C4-2B (cell line): ENCODE measurements at regions not wholly inside any gene's neighbourhood (a gene's known extent, or its start where the extent isn't known, plus 50 kb on each side); places are given as distances from the start of the nearest gene placed in this dataset.

ENCODE experiments used
- H3K27ac ChIP-seq: fragments of 450-650 bp; 2 replicates; pipeline ENCODE4 v1.5.1; 2017
- ZFX ChIP-seq: fragments of 450-650 bp; IDR thresholded peaks from 2 replicates; pipeline ENCODE4 v1.6.1; 2017
- TF ChIP-seq, protein P1 (sequence below): fragments of 450-650 bp; conservative IDR thresholded peaks from 2 replicates; pipeline ENCODE4 v1.5.1; 2017; ENCODE audit warnings: mild to moderate bottlenecking

DNA sequence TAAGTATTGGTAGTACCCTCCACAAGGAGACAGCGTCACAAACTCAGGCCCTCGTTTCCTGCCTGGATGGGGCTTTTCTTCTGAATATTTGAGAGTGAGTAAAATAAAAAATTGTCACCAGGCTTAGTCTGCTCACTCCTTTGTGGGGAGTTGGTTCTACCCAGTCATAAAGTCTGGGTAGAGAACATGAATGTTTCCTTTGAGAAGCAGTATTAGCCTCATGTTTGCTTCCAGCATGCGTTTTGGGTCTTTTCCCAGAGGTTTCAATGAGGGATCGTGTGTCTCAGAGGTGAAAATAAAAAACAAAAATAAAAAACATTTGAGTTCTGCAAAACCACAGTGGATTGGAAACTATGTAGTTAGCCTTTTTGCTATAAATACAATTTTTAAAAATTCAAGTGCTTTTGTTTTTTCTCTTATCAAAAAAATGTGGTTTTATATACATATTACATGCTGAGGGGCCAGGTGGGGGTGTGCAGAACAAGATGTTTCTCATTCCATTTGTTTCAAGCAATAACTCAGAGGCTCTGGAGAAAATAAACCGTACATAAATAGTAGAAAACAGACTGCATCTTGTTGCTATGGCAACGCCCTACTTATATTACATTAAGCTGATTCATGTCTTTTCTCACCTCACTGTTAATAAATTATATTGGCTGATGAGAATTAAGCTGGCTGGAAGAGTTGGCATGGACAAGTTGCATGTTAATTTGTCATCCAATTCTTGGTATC is 182.8 kb upstream of the FOXN2 start:
- H3K27ac ChIP-seq = no peak overlapping the region
- no peak for TF ChIP-seq ZFX
- TF ChIP-seq, protein P1, sequence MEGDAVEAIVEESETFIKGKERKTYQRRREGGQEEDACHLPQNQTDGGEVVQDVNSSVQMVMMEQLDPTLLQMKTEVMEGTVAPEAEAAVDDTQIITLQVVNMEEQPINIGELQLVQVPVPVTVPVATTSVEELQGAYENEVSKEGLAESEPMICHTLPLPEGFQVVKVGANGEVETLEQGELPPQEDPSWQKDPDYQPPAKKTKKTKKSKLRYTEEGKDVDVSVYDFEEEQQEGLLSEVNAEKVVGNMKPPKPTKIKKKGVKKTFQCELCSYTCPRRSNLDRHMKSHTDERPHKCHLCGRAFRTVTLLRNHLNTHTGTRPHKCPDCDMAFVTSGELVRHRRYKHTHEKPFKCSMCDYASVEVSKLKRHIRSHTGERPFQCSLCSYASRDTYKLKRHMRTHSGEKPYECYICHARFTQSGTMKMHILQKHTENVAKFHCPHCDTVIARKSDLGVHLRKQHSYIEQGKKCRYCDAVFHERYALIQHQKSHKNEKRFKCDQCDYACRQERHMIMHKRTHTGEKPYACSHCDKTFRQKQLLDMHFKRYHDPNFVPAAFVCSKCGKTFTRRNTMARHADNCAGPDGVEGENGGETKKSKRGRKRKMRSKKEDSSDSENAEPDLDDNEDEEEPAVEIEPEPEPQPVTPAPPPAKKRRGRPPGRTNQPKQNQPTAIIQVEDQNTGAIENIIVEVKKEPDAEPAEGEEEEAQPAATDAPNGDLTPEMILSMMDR = no peak

DNA sequence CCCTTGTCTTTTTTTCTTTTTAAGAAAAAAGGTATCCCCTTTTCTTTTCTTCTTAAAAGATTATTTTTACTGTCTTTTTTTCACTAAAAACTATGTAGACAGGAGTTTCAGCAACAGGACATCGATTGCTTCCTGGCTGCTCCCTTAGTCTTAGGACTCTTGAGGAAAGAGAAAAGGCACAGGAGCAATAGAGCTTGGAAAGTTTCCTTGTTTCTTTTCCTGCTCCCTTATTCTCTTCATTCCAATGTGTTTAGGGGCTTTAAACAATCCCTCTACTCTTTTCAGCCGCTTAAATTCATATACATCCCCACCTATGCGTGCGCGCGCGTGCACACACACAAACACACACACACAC is 182.2 kb upstream of the FOXN2 start:
- H3K27ac ChIP-seq = no peak overlapping the region
- TF ChIP-seq, protein P1 = no peak
- no peak for TF ChIP-seq ZFX

DNA sequence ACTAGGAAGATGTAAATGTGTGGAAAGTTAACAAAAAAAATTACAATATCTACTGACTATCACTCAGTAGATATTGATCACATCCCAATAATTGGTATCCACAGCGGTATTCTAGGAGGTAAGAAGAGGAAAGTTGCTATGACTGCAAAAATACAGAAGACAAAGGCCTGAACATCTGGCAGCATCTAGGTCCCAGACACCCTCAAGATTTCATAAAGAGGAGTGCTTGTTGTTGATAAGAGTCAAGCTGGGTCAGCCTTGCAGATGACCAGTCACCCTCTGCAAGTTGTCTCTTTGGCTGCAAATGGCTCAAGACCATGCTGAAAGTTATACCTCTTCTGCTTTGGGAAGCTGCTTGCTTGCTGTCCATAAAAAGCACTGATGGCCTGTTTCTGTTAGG is 179.8 kb upstream of the FOXN2 start:
- no peak overlapping the region for H3K27ac ChIP-seq
- TF ChIP-seq, protein P1 = no peak
- no peak for TF ChIP-seq ZFX

DNA sequence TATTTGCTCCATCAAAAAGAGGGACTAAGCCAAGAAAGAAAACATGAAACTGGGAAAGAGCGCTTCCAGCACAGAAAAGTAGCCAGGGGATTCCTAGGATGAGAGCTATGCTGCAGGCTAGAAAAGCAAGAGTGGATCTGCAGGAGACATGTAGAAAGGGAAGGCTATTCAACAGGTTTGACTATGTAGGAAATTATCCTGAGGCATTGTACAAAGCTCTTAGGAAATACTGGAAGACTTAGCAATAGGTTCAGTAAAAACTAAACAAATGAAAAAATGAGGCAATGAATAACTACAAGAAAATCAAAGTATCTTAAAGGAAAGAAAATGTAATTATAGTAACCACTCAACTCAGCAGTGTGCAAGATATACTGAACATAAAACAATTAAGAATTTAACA is 178.7 kb upstream of the FOXN2 start:
- no peak for TF ChIP-seq ZFX
- TF ChIP-seq, protein P1 = no peak
- no peak overlapping the region for H3K27ac ChIP-seq

DNA sequence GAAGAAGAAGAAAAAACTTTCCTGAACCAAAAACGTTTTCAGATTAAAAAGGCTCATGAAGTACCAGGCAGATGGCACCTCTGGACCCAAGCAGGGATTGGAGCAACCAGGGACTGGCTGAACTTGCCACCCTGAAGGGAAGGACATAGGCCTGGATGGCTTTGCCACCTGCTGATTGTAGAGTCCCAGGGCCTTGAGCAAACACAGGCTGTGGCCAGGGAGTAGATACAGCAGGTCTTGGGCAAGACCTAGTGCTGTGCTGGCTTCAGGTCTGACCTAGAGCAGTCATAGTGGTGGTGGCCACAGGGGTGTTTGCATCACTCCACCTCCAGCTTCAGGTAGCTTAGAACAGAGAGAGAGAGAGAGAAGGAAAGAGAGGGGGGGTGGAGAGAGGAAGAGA is 176.7 kb upstream of the FOXN2 start:
- TF ChIP-seq, protein P1 = no peak
- TF ChIP-seq ZFX = no peak
- no peak overlapping the region for H3K27ac ChIP-seq

DNA sequence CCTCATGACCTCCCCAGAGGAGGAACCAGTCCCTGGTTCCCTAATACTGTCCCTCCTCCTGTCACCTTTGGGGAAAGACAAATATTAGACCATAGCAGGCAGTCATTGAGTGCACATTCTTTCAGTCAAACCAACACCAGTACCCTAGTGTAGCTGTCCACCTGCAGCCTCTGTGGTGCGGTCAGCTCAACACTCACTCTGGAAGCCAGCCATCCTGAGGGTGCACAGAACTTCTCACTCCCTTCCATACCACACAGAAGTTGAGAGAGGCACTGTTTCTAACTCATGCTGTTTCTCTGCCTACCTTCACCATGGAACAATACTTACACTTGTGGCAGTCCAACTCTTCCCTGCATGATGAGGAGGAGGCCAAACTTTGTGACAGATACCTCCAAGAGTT is 175.6 kb upstream of the FOXN2 start:
- TF ChIP-seq, protein P1 = no peak
- no peak for TF ChIP-seq ZFX
- H3K27ac ChIP-seq = no peak overlapping the region

DNA sequence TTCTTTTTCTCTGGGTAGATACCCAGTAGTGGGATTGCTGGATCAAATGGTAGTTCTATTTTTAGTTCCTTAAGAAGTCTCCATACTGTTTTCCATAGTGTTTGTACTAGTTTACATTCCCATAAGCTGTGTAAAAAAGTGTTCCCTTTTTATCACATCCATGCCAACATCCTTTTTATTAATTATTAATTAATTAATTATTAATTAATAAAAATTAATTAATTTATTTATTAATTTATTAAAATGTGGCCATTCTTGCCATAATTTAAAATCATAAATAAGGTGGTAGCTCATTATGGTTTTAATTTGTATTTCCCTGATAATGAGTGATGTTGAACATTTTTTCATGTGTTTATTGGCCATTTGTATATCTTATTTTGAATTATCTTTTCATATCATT is 173.9 kb upstream of the FOXN2 start:
- H3K27ac ChIP-seq = no peak overlapping the region
- TF ChIP-seq ZFX = no peak
- TF ChIP-seq, protein P1 = no peak
